ENCODE measurements at regions not wholly inside any gene's neighbourhood (a gene's known extent, or its start where the extent isn't known, plus 50 kb on each side); places are given as distances from the start of the nearest gene placed in this dataset.

DNA sequence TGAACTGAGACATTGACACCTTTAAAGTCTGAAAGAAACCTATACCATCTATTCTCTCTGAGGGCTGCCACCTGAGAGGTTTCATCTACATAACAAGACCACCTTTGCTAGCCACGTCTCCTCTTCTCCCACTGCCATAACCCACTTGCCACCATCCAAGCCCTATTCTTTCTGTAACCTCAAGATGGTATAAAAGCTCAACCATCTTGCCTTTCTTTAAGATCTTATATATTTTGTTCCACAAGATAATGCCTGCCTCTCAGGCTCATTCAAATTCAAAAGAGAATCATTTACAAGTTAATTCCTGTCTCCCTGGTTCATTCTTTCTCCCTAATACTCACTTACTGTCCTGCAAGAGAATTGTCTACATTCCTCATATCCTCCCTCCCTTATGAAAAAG, 192.5 kb downstream of the OTOR start:
- TF ChIP-seq, protein P1, sequence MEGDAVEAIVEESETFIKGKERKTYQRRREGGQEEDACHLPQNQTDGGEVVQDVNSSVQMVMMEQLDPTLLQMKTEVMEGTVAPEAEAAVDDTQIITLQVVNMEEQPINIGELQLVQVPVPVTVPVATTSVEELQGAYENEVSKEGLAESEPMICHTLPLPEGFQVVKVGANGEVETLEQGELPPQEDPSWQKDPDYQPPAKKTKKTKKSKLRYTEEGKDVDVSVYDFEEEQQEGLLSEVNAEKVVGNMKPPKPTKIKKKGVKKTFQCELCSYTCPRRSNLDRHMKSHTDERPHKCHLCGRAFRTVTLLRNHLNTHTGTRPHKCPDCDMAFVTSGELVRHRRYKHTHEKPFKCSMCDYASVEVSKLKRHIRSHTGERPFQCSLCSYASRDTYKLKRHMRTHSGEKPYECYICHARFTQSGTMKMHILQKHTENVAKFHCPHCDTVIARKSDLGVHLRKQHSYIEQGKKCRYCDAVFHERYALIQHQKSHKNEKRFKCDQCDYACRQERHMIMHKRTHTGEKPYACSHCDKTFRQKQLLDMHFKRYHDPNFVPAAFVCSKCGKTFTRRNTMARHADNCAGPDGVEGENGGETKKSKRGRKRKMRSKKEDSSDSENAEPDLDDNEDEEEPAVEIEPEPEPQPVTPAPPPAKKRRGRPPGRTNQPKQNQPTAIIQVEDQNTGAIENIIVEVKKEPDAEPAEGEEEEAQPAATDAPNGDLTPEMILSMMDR (IDR thresholded peaks at IDR 0.05; ENCODE audit: low read depth, low read length) = no peak
- no peak overlapping the region for H3K27ac ChIP-seq (ENCODE audit: low read depth, low read length)
- H3K27me3 ChIP-seq (ENCODE audit: control insufficient read depth, insufficient read depth, low read length) = no peaks in the 10 kb centered on the region
- peaks cover 2% of the 10 kb centered on the region; the same call in 1 of the 2 replicates for H3K9me3 ChIP-seq (ENCODE audit: control insufficient read depth, insufficient read depth, low read length)
- no peak for DNase-seq (ENCODE audit: low read depth, low spot score)
- POLR2A ChIA-PET = interaction anchor here (0.6 kb wide), 1 partner anchor 16 kb away, joined by 6 read pairs; no protein-coding TSS in a partner anchor
- CTCF ChIA-PET = no interaction called here
- no peak overlapping the region for H3K4me3 ChIP-seq (ENCODE audit: low read depth, low read length)

DNA sequence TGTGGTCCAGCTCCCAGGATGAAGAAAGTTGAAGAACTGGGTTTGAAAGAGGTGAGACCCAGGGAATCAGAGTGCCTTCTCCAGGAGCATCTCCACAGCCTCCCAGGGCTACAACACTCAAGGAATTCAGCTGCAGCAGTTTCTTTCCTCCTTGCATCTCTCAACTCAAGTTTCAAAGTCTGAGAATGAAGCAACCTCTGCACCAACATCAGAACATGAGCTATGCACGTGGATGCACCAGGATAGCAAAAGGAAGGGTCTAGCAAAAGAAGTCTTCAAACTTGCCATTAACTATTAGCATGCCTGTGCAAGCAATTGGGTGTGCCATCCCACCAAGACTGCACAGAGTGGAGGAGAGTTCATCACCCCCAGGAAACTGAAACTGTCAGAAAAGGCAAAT, 193.9 kb downstream of the OTOR start:
- Histone ChIP-seq H3K4me3 (ENCODE audit: low read depth, low read length) (no peak overlapping the region), H3K9me3 (ENCODE audit: control insufficient read depth, insufficient read depth, low read length) (peaks cover 2% of the 10 kb centered on the region; the same call in 1 of the 2 replicates), H3K27me3 (ENCODE audit: control insufficient read depth, insufficient read depth, low read length) (no peaks in the 10 kb centered on the region), H3K27ac (ENCODE audit: low read depth, low read length) (no peak overlapping the region)
- CTCF ChIA-PET = no interaction called here
- DNase-seq (ENCODE audit: low read depth, low spot score) = no peak
- POLR2A ChIA-PET = interaction anchor here (1.7 kb wide), 1 partner anchor 19 kb away, joined by 4 read pairs; no protein-coding TSS in a partner anchor
- TF ChIP-seq, protein P1 (IDR thresholded peaks at IDR 0.05; ENCODE audit: low read depth, low read length) = no peak

DNA sequence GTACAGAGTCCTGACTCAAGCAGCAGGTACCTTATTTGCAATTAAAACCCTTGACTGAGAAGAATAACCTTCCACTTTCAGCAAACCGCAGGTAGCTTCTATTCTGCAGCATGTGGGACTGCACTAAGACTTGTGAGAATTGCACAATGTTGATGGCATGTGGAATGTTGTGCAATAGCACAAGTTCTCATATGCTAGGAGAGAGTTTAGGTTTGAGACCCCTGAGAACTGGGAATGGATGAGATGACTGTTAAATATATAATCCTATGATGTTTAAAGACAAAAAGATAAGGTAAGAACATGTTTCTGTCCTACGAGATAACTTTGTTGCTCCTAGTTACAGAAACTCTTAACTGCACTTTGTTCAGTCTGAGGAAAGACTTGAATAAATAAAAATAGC, 194.6 kb downstream of the OTOR start:
- no peak for DNase-seq (ENCODE audit: low read depth, low spot score)
- ChIA-PET CTCF (no interaction called here), POLR2A (interaction anchor here (1.7 kb wide), 1 partner anchor 19 kb away, joined by 4 read pairs; no protein-coding TSS in a partner anchor)
- H3K27me3 ChIP-seq (ENCODE audit: control insufficient read depth, insufficient read depth, low read length) = no peaks in the 10 kb centered on the region
- H3K27ac ChIP-seq (ENCODE audit: low read depth, low read length) = no peak overlapping the region
- TF ChIP-seq, protein P1 (IDR thresholded peaks at IDR 0.05; ENCODE audit: low read depth, low read length) = no peak
- H3K4me3 ChIP-seq (ENCODE audit: low read depth, low read length) = no peak overlapping the region
- H3K9me3 ChIP-seq (ENCODE audit: control insufficient read depth, insufficient read depth, low read length) = no peaks in the 10 kb centered on the region; the same call in 1 of the 2 replicates

DNA sequence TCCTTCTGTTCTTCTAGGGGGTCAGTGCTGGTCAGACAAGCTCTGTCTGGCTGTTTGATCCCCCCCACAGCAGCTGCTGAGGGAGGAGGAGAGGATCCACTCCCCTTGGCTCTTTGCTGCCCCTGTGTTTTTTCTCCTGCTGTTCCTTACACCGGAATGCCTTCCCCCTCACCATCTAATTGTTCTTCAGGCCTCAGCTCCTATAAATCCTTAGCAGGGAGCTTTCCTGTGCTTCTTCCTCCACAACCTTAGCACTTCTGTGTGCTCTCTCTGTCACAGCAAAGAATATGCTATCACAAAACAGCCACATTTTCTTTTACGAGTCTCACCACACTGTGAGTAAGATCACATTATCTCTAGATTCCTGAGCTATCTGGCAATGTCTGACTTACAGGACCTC, 196.6 kb downstream of the OTOR start:
- Histone ChIP-seq H3K27me3 (ENCODE audit: control insufficient read depth, insufficient read depth, low read length) (no peaks in the 10 kb centered on the region), H3K4me3 (ENCODE audit: low read depth, low read length) (no peak overlapping the region), H3K9me3 (ENCODE audit: control insufficient read depth, insufficient read depth, low read length) (no peaks in the 10 kb centered on the region; the same call in 1 of the 2 replicates), H3K27ac (ENCODE audit: low read depth, low read length) (no peak overlapping the region)
- TF ChIP-seq, protein P1 (IDR thresholded peaks at IDR 0.05; ENCODE audit: low read depth, low read length) = no peak
- no peak for DNase-seq (ENCODE audit: low read depth, low spot score)
- POLR2A ChIA-PET = no interaction called here
- CTCF ChIA-PET = interaction anchor here (0.5 to 1.2 kb wide), 2 partner anchors 123 to 610 kb away, joined by 4 read pairs; no protein-coding TSS in a partner anchor

DNA sequence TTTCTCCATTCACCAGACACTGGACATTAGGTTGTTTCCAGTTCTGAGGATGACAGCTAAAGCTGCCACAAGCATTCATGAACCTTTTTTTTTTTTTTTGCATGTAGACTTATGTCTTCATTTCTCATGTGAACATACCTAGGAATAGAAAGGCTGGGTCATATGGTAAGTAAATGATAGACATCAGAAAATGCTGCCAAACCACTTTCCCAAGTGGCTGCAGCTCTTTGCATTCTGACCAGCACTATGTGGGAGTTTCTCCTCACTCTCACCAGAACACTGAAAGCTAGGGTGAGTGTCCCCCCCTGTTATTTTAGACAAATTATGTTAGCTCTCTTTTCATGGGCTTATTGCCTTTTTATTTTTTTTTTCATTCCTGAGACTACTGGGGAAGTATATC, 197.5 kb downstream of the OTOR start:
- POLR2A ChIA-PET = no interaction called here
- CTCF ChIA-PET = no interaction called here
- Histone ChIP-seq H3K4me3 (ENCODE audit: low read depth, low read length) (no peak overlapping the region), H3K27me3 (ENCODE audit: control insufficient read depth, insufficient read depth, low read length) (no peaks in the 10 kb centered on the region), H3K27ac (ENCODE audit: low read depth, low read length) (no peak overlapping the region), H3K9me3 (ENCODE audit: control insufficient read depth, insufficient read depth, low read length) (no peaks in the 10 kb centered on the region; the same call in 1 of the 2 replicates)
- TF ChIP-seq, protein P1 (IDR thresholded peaks at IDR 0.05; ENCODE audit: low read depth, low read length) = no peak
- DNase-seq (ENCODE audit: low read depth, low spot score) = no peak
